HG03280 (cell line): ENCODE measurements at regions not wholly inside any gene's neighbourhood (a gene's known extent, or its start where the extent isn't known, plus 50 kb on each side); places are given as distances from the start of the nearest gene placed in this dataset.

Experiments
- ATAC-seq: cut with Tn5 transposase; IDR thresholded peaks from one replicate; pipeline ENCODE4 v1.9.1; 2021; ENCODE audit warnings: mild to moderate bottlenecking, moderate library complexity; ENCODE audit not compliant: unreplicated experiment

DNA sequence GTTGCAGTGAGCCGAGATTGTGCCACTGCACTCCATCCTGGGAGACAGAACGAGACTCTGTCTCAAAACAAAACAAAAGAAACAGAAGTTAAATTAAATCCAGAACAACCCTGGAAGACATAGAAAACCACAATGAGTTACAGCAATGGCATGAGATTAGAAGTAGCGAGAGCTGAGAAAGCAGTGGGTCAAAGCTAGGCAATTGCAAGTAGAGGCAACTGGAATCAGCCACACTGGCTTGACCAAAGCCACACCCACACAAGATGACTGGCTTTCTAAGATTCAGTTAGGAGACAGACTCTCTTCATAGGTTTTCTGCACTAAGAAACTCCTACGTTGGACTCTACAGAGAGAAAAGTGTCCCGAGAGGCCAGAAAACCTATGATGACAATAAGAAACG is 443.0 kb downstream of the GPM6A start:
- no peak for ATAC-seq

DNA sequence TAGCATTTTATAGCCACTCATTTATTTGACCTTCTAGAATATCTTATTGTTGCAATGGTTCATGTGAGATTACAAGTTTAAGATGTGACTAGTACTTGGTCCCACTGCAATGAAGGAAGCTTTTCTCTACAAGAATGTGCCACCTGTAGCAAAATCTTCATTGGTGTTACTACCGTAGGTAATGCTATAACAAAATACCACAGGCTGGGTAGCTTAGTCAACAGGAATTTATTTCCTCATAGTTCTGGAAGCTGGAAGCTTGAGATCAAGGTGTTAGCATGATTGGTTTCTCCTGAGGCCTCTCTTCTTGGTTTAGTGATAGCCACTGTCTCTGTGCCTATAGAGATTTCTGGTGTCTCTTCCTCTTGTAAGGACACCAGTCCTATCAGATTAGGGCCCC is 441.0 kb downstream of the GPM6A start:
- no peak for ATAC-seq

DNA sequence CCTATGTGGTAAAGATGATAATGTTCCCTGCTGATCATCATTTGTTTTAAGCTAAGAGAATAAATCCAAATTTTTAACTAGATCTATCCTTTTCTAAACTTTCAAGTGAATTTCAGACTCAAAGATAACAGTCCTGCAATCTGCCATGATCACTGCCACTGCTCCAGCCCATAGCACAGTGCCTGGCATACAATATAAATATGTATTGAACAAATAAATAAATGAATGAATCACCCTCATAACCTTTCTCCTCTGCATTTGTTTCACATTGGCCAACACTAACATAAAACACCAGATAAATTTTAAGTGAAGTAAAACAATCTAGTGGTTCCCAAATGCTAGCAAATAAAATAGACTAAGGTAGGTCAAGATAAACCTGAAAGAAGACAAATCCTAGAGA is 439.0 kb downstream of the GPM6A start:
- ATAC-seq = no peak

DNA sequence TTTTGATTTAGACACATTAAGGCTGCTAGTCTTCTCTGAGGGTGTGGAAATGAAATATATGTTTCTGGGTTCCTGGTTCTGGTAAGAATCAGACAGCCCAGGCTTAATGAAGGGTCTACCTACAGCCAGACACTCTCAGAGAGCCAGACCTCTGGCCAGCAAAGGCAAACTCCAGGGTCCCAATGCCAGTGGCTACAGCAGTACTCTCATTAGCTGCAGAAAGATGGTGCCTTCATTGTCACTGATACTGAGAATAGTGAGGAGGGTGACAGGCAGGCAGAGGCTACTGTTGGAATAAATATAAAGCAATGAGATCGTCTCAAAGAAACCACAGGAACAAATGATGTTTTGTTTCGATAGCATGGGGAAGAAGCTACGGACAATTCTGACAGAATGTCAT is 437.6 kb downstream of the GPM6A start:
- ATAC-seq = no peak

DNA sequence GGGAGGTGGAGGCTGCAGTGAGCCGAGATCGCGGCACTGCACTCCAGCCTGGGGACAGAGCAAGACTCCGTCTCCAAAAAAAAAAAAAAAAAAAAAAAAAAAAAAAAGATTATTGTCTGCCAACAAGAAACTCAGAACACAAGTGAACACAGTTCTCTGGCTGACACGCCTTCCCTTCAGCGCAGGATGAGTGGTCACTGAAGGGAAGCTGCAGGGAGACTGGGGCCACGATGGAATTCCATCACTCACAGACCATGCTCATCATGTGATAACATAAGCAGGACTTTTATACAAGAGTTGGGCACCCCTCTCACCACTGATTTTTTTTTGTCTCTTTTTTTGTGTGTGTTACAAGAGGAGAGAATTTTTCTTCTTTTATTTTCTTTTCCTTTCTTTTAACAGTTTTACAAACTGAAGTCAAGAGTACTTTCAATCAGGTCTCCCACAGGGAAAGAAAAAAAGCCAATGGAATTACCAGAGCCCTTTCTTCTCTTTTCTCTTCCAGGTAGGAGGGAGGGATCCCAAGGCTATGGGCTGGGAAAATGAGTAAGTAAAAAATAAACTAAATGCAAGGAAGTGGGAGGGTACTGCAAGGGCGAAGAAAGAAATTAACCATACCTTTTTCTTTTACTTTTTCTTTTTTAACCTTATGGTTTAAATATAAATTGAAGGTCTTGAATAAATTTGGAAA is 435.6 kb downstream of the GPM6A start:
- ATAC-seq = no peak

DNA sequence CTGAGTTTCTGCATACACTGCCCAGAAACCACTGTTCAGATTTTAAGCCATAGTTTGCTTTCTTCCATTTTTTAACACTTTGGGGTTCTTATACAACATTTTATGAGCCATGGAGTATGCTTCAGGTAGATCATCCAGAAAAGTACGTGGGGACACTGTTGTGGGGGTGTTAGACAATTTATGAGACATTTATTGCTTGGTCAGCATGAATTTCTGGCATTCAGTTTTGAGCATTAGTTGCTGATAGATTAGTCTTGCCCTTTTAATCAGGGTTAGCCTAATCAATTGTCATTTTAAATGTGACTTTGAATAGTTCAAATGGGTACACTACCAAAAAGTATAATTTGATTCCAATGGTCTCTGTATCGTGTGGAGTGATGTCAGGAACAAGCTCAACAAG is 434.9 kb downstream of the GPM6A start:
- no peak for ATAC-seq

DNA sequence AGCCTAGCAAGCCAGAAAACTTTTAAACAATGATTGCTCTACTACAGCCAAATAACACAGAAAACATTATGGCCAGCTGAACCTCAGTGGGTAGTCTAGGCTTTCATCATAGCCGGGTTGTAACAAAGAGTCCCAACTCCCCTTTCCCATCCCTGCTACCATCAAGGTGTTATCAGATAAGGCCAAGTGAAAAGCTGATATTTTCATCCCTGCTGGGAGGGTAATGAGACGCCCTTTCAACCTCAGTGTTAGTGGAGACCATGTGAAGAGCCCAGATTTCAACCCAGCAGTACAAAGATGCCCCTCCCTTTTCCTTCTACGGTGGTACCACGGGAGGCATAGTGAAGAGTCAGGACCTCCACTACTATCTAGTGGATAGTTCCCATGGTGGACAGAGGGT is 433.7 kb downstream of the GPM6A start:
- ATAC-seq = no peak

DNA sequence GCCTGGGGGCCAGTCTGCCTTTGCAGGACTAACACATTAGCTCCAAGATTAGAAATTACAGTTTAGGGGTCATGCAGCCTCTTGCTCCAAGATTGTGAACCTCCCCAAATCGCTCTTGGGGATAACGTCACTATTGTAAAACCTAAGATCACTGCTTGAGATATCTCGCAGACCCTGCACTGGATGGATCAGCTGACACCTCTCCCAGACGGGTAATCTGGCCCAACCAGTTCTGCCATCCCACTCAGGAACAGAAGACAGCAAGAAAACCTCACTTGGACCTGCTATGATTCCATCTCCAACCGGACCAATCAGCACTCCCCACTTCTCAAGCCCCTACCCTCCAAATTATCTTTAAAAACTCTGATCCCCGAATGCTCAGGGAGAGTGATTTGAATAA is 431.2 kb downstream of the GPM6A start:
- ATAC-seq = no peak

DNA sequence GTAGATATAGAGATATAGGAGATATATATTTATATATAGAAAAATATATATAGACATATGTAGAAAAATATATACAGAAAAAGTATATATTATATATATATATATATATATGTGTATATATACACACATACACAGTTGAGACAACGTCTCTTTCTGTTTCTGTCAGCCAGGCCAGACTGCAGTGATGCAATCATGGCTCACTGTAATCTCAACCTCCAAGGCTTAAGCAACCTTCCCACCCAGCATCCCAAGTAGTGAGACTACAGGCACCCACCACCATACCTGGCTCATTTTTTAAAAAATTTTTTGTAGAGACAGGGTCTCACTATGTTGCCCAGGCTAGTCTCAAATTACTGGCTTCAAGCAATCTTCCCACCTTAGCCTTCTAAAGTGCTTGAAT is 426.3 kb downstream of the GPM6A start:
- ATAC-seq = no peak

DNA sequence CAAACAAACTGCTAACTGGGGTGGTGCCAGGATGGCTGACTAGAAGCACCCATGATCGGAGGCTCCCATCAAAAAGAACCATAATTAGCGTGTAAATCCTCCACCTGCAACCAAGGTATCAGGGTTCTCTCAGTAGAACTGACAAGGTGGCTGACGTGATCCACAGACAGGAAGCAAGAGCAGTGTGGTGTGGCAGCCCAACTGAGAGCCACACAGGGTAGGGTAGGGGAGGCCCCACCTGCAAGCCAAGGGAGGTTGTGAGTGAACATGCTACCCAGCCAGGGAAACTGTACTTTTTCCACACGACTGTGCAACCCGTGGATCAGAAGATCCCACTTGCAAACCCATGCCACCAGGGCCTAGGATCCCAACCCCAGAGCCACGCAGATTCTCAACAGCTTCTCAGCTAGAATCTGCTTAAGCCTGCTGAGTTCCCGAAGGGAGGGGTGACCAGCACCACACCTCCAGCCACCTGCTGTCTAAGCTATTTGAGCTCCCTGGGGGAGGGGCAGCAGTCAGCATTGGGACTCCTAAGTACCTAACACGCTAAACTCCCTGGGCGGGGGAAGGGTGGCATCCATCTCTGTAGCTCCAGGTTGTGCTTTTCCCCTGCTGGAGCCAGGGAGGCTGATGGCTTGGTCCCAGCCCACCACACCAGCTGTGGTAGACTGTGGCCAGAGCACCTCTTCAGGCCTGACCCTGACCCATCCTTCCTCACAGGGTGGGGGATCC is 425.1 kb downstream of the GPM6A start:
- no peak for ATAC-seq

DNA sequence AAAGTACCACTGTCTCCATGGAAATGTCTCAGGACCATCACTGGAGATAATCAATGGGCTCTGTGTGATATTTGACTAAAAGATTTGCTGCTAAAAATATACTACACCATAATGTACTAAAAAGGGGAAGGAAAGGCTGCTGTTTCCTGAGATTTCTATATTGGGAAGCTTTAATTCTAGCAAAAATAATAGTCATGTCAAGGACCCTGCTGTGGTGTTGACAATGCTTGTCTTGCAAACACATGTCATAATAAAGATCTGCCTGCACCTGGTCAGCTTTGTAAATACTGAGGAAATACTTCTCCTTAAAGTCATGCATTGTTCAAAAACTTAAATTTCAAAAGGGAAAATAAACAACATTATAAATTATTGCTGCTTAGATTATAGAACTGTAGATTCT is 417.9 kb downstream of the GPM6A start:
- no peak for ATAC-seq

DNA sequence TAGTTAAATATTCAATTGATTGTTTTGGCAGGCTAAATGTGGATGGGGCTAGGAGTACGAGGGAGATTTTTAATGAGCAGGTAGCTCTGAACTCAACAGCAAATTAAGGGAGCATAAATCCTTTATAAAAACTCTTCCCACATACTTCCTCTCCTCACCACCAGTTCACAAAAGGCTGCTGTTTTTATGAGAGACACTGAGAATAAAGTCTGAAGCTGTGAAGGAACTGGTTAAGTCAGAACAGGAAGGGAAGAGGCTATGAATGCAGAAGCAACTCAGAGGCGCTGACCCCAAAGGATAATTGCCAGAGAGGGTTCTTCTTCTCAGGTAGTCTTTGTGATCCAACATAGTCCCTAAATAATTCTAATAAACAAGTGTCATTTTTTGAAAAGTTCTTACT is 406.1 kb downstream of the GPM6A start:
- no peak for ATAC-seq

DNA sequence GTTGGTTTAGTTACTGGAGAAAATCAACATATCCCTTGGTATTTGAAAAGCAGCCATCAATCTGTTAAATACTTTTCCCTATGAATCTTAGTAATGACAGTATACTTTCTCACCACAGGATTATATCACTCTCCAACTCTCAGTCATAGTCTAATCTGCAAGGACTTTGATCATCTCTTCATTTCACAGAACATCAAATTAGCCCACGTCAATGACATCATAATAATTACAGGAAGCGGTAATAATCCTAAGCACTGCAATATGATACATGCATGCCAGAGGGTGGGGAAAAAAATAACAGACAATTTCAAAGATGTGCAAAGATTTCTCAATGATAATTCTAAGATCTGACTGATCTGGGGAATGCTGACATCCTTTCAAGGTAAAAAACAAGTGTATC is 404.1 kb downstream of the GPM6A start:
- no peak for ATAC-seq

DNA sequence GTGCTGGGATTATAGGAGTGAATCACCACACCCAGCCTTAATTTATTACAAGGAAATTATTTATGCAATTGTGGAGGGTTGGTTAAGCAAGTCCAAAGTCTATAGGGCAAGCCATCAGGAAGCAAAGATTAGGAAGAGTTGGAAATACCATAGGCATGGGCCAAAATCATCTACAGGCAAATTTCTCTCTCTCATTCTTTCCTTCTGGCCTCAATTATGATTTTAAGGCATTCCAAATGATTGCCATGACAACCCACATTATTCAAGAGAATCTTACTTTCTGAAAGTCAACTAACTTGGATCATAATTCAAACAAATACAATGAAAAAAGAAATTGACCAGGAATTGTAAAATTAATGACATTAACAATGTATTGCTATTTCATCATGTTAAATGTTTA is 400.8 kb downstream of the GPM6A start:
- no peak for ATAC-seq

DNA sequence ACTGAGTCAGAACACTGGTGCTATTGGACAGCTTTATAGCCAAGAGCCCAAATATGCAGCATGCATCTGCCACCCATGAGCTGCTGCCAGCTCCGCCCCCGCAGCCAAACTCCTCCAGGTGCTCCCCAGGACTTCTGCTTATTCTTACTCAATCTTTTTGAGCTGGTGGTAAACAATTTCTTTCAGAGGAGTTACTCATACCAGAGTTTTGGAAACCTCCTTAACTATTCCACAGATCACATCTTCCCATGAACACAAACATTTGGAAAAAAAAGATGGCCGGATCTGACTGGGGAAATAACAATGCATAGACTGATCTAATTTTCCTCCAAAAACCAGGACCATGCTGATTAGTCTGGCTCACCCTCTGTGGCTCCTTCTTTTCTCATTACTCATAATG is 399.9 kb downstream of the GPM6A start:
- no peak for ATAC-seq

DNA sequence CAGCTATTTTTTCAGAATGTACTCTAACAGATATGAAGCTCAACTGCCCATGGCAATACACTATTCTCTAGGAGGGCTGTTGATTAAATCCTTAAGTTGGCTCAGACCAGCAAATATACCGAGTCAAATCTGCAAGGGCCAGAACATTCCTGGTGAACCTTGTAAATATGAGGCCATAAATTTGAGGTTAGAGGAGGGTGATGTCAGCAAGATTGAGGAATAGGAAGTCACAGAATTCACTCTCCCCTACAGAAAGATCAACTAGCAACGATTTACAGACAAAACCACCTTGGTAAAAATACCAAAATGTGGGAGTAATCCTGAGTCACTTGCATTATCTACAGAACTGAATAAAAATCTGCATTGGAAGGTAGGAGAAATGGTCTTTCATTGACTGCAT is 399.3 kb downstream of the GPM6A start:
- ATAC-seq = no peak

DNA sequence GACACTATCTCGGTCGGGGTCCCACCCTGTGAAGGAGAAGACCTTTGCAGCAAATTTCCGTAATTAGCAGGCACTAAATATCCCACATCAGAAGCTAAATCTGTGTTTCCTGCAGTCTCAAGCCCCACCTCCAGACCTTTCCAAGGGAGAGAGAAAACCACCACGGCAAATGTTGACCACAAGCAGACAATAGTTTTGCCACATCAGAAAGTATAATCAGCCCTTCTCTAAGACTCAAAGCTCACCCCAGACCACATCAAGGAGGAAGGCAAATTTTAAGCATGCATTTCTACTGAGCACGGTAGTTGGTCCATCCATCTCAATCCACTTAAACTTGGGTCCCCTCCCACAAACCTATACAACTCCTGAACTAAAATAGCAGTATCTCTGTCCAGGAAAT is 398.5 kb downstream of the GPM6A start:
- ATAC-seq = no peak

DNA sequence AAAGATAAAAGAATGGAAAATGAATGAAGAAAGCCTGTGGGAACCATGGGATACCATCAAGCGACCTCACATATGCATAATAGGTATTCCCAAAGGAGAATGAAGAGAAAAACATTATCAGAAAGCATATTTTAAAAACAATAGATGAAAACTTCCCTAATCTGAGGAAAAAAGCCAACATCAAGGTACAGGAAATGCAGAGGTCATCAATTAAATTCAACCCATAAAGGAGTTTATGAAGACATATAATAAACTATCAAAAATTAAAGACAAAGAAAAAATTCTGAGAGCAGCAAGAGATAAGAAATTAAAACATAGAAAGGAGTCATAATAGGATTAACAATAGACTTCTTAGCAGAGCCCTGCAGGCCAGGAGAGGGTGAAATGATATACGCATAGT is 397.5 kb downstream of the GPM6A start:
- no peak for ATAC-seq

DNA sequence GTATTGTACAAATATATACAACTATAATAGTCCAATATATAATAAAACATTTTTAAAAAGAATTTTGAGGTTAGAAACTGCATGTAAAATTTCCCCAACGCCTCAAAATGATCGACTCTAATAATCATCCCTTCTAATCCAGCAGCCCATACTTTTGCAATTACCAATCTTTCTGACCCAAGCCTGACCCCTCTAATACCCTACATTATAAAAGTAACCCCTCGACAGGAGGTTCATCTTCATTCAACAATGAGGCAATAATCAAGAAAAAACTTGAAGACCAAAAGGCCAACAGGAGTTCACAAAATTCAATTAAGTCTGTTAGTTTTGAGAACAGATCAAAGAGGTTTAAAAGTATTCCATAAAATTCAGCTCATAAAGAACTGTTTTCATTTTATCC is 393.5 kb downstream of the GPM6A start:
- no peak for ATAC-seq

DNA sequence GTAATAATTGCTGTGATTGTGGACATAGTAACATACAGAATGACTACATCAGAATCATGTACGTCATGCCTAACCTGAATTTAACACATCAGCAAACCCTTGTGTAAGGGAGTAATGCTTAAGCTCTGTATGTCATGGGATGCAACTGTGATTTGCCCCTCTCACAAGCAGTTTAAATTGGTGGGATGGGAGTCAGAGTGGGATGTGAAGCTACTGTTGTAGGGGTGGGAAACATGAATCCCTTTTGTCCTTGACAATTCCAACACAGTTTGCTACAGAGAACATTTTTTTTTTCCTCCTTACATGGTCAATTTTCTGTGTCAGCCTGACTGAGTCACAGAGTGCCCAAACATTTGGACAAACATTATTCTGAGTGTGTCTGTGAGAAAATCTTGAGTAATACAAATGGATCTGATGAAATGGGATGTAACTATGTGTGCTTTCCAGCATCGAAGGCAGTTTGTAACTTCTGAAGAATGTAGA is 392.8 kb downstream of the GPM6A start:
- no peak for ATAC-seq

DNA sequence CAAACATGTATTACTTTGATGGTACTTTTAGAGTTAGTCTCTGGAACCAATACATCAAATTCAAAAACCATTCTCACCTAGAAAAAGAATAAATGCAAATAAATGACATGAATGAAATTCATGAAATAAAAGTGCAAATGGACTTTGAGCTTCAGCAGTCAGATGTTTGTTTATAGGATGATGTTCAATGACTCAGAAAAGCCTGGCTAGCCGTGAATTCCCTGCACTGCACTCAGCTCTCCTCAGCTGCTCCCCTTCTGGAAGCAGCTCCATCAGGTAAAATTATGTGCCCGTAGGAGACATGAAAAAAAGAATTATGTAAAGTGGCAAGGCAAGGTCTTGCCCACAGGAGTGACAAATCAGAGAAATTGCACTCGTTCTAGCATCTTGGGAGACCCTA is 390.6 kb downstream of the GPM6A start:
- ATAC-seq = no peak

DNA sequence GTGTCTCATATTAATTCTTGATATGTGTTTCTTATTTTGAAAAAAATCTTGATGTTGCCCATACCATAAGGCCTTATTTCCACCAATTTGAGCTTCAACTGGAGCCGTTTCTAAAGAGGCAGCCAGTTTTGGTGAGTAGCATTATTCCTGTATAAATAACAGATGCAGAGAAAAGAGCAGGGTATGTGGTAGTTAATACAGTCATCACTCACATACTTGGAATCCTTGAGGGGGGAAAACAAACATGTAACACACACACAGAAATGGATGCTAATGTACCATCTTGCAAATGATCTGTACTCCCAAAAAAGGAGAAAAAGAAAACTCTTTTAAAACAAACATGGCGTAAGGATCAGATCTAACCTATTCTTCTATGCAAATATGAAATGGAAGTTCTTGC is 389.7 kb downstream of the GPM6A start:
- ATAC-seq = no peak

DNA sequence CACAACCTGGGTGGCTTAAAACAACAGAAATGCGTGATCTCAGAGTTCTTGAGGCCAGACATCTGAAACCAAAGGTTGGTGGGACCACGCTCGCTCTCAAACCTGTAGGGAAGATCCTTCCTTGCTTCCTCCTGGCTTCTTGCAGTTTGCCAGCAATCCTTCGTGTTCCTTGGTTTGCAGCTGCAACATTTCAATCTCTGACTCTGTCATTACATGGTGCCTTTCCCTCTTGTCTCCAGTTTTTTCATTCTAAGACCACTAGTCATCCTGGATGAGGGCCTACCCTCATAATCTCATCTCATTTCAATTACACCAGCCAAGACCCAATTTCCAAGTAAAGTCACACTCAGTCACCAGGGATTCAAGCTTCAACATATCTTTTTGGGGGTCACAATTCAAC is 388.0 kb downstream of the GPM6A start:
- ATAC-seq = no peak
